ENCODE measurements at regions not wholly inside any gene's neighbourhood (a gene's known extent, or its start where the extent isn't known, plus 50 kb on each side); places are given as distances from the start of the nearest gene placed in this dataset.

GRCh38 chr1:55639526-55639925, 424.4 kb upstream of the USP24 start (continued):
- TF ChIP-seq FOXP1 (IDR thresholded peaks at IDR 0.05) (no peak), FOXP1 (CRISPR knock-in tag; IDR thresholded peaks at IDR 0.05) (no peak), USF2 (IDR thresholded peaks at IDR 0.05; ENCODE audit: low read depth, low read length) (no peak), USF2 (CRISPR knock-in tag; IDR thresholded peaks at IDR 0.05; ENCODE audit: borderline replicate concordance) (no peak), ZFP36 (IDR thresholded peaks at IDR 0.05; ENCODE audit: borderline replicate concordance, low read depth, low read length, partially characterized antibody) (no peak), ZNF558 (CRISPR knock-in tag; IDR thresholded peaks at IDR 0.05; ENCODE audit: borderline replicate concordance) (no peak), ZNF761 (CRISPR knock-in tag; conservative IDR thresholded peaks at IDR 0.05) (no peak), HNRNPH1 (optimal IDR thresholded peaks at IDR 0.05; ENCODE audit: low read depth, low read length) (no peak), ZSCAN21 (CRISPR knock-in tag; IDR thresholded peaks at IDR 0.05; ENCODE audit: borderline replicate concordance) (no peak), KAT8 (CRISPR knock-in tag; IDR thresholded peaks at IDR 0.05) (no peak), DZIP1 (CRISPR knock-in tag; IDR thresholded peaks at IDR 0.05) (no peak), SRSF4 (IDR thresholded peaks at IDR 0.05; ENCODE audit: low read depth, low read length, poor library complexity, severe bottlenecking) (no peak), ZNF260 (CRISPR knock-in tag; IDR thresholded peaks at IDR 0.05; ENCODE audit: borderline replicate concordance, low read depth) (no peak), ZNF362 (CRISPR knock-in tag; IDR thresholded peaks at IDR 0.05; ENCODE audit: borderline replicate concordance) (no peak)
